Fibroblast of pulmonary artery (primary cell): ENCODE measurements at regions not wholly inside any gene's neighbourhood (a gene's known extent, or its start where the extent isn't known, plus 50 kb on each side); places are given as distances from the start of the nearest gene placed in this dataset.

Experiments used
- DNase-seq: peaks from one replicate; pipeline ENCODE4 v3.0.0-alpha.2; 2010; ENCODE audit warnings: low read depth
- H3K4me3 ChIP-seq: replicated peaks from 2 replicates; pipeline ENCODE4 v1.5.1; 2011; ENCODE audit warnings: low read depth, mild to moderate bottlenecking, control low read depth, low read length, moderate library complexity
- CTCF ChIP-seq: IDR thresholded peaks from 2 replicates; pipeline ENCODE4 v1.5.1; 2011; ENCODE audit warnings: mild to moderate bottlenecking, control low read depth, low read length, inconsistent platforms; ENCODE audit errors: missing control alignments

- DNase-seq: no peak
- no peak overlapping the region for H3K4me3 ChIP-seq
- no peak for TF ChIP-seq CTCF
Observed at GRCh38 chr9:113755433-113755832, 120.7 kb upstream of the ZNF618 start.

- no peak overlapping the region for H3K4me3 ChIP-seq
- DNase-seq: peak; percentile 9
- no peak for TF ChIP-seq CTCF
Observed at GRCh38 chr9:113756476-113757192, 119.5 kb upstream of the ZNF618 start.

GRCh38 chr9:113763429-113763828, 112.7 kb upstream of the ZNF618 start:
- no peak overlapping the region for H3K4me3 ChIP-seq
- TF ChIP-seq CTCF: no peak
- no peak for DNase-seq

- no peak overlapping the region for H3K4me3 ChIP-seq
- DNase-seq: no peak
- TF ChIP-seq CTCF: no peak
Observed at GRCh38 chr9:113764572-113764971, 111.5 kb upstream of the ZNF618 start.

- no peak for TF ChIP-seq CTCF
- no peak overlapping the region for H3K4me3 ChIP-seq
- DNase-seq: no peak
Observed at GRCh38 chr9:113769412-113769811, 106.7 kb upstream of the ZNF618 start.

GRCh38 chr9:113770396-113770795, 105.7 kb upstream of the ZNF618 start:
- H3K4me3 ChIP-seq: no peak overlapping the region
- peak; percentile 21 for DNase-seq
- TF ChIP-seq CTCF: no peak

- H3K4me3 ChIP-seq: no peak overlapping the region
- TF ChIP-seq CTCF: no peak
- DNase-seq: no peak
Observed at GRCh38 chr9:113771199-113771598, 104.9 kb upstream of the ZNF618 start.
